ENCODE measurements at regions not wholly inside any gene's neighbourhood (a gene's known extent, or its start where the extent isn't known, plus 50 kb on each side); places are given as distances from the start of the nearest gene placed in this dataset.

GRCh38 chr2:120619579-120619978 is 116.1 kb upstream of the GLI2 start:
- peak in 1 of 2 donors; percentile 0 for DNase-seq
- intact Hi-C loops (cut with DNase I), result no loop called here
- Histone ChIP-seq H3K4me3 (replicated peaks in 1 of 3) (no peak overlapping the region), H3K4me1 (peaks cover 23 to 32% of the 10 kb centered on the region in 2 donors), H3K27me3 (no peaks in the 10 kb centered on the region), H3K36me3 (no peaks in the 10 kb centered on the region), H3K27ac (no peak overlapping the region), H3K9me3 (no peaks in the 10 kb centered on the region)
- TF ChIP-seq CTCF (IDR thresholded peaks at IDR 0.05) (no peak), POLR2A (IDR thresholded peaks at IDR 0.05) (no peak)
- 94 to 96% methylated on average over 4 of the region's 4 CpGs for WGBS, 2 donors

GRCh38 chr2:120620025-120620793 is 115.5 kb upstream of the GLI2 start:
- TF ChIP-seq CTCF (IDR thresholded peaks at IDR 0.05), result no peak
- TF ChIP-seq POLR2A (IDR thresholded peaks at IDR 0.05), result no peak
- Histone ChIP-seq H3K36me3 (no peaks in the 10 kb centered on the region), H3K27me3 (no peaks in the 10 kb centered on the region), H3K9me3 (no peaks in the 10 kb centered on the region), H3K4me1 (peaks cover 28 to 38% of the 10 kb centered on the region in 2 donors), H3K4me3 (replicated peaks in 1 of 3) (no peak overlapping the region), H3K27ac (no peak overlapping the region)
- WGBS, 2 donors, result 92 to 96% methylated on average over 4 of the region's 4 CpGs
- no peak for DNase-seq
- intact Hi-C loops (cut with DNase I), result no loop called here

- Histone ChIP-seq H3K36me3 (no peaks in the 10 kb centered on the region), H3K27ac (peak overlapping the region; percentile 71 to 82 (median 79)), H3K9me3 (no peaks in the 10 kb centered on the region), H3K4me3 (replicated peaks in 1 of 3) (no peak overlapping the region), H3K27me3 (no peaks in the 10 kb centered on the region), H3K4me1 (peaks cover 41 to 47% of the 10 kb centered on the region in 2 donors)
- no peak for TF ChIP-seq POLR2A (IDR thresholded peaks at IDR 0.05)
- TF ChIP-seq CTCF (IDR thresholded peaks at IDR 0.05), result no peak
- intact Hi-C loops (cut with DNase I), result no loop called here
- 93 to 95% methylated on average over 13 of the region's 13 CpGs for WGBS, 2 donors
- peak in 1 of 2 donors; percentile 1 for DNase-seq
These were observed 113.4 kb upstream of the GLI2 start for GRCh38 chr2:120622159-120622869.

- intact Hi-C loops (cut with DNase I), result no loop called here
- peak; percentile 95 to 96 for DNase-seq
- Histone ChIP-seq H3K9me3 (no peaks in the 10 kb centered on the region), H3K36me3 (no peaks in the 10 kb centered on the region), H3K27ac (peak overlapping the region; percentile 71 to 82 (median 79)), H3K4me3 (replicated peaks in 1 of 3) (no peak overlapping the region), H3K27me3 (no peaks in the 10 kb centered on the region), H3K4me1 (peaks cover 47 to 52% of the 10 kb centered on the region in 2 donors)
- WGBS, 2 donors, result 49 to 74% methylated on average over 15 to 18 of the region's 21 CpGs
- peak in 3 of 6 experiments; percentile 13 to 33 (median 33) for TF ChIP-seq CTCF (IDR thresholded peaks at IDR 0.05)
- peak in 1 of 2 donors; percentile 25 for TF ChIP-seq POLR2A (IDR thresholded peaks at IDR 0.05)
These were observed 112.5 kb upstream of the GLI2 start for GRCh38 chr2:120622886-120623753.
